ENCODE measurements at regions not wholly inside any gene's neighbourhood (a gene's known extent, or its start where the extent isn't known, plus 50 kb on each side); places are given as distances from the start of the nearest gene placed in this dataset.

DNA sequence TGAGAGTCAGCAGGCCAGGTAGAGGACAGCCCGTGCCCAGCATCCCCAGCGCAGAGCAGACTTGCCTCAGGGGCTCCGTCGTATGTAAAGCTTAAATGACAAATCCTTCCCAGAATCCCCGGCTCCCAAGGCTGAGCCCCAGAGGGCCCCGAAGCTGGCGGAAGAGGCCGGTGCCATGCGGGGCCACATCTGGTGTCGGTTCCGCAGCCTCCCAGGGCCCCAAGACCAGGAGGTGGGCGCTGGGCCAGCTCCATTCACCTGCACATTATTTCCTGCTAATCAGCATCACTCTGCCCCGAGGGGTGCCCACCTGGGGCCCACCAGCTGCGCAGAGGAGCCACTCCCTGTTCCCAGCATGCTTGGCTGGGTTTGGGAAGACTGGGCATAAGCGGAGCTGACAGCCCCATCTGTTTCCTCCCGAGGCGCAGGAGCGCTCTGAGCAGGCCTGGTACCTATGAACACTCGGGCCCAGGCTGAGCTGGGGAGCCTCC is 124.0 kb upstream of the PPP1R26 start:
- no peak for DNase-seq (ENCODE audit: low spot score)
- TF ChIP-seq, protein P1, sequence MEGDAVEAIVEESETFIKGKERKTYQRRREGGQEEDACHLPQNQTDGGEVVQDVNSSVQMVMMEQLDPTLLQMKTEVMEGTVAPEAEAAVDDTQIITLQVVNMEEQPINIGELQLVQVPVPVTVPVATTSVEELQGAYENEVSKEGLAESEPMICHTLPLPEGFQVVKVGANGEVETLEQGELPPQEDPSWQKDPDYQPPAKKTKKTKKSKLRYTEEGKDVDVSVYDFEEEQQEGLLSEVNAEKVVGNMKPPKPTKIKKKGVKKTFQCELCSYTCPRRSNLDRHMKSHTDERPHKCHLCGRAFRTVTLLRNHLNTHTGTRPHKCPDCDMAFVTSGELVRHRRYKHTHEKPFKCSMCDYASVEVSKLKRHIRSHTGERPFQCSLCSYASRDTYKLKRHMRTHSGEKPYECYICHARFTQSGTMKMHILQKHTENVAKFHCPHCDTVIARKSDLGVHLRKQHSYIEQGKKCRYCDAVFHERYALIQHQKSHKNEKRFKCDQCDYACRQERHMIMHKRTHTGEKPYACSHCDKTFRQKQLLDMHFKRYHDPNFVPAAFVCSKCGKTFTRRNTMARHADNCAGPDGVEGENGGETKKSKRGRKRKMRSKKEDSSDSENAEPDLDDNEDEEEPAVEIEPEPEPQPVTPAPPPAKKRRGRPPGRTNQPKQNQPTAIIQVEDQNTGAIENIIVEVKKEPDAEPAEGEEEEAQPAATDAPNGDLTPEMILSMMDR (IDR thresholded peaks at IDR 0.05), result no peak
- H3K4me3 Mint-ChIP-seq (ENCODE audit: unreplicated experiment), result no peak overlapping the region
- peaks cover 4% of the 10 kb centered on the region for H3K9me3 Mint-ChIP-seq (ENCODE audit: low read depth)
- H3K36me3 Mint-ChIP-seq (ENCODE audit: low read depth), result no peaks in the 10 kb centered on the region
- H3K4me1 Mint-ChIP-seq (ENCODE audit: low read depth), result no peaks in the 10 kb centered on the region
- H3K27ac Mint-ChIP-seq (ENCODE audit: unreplicated experiment), result no peak overlapping the region
- H3K27me3 Mint-ChIP-seq (ENCODE audit: low read depth), result peaks cover 28% of the 10 kb centered on the region

DNA sequence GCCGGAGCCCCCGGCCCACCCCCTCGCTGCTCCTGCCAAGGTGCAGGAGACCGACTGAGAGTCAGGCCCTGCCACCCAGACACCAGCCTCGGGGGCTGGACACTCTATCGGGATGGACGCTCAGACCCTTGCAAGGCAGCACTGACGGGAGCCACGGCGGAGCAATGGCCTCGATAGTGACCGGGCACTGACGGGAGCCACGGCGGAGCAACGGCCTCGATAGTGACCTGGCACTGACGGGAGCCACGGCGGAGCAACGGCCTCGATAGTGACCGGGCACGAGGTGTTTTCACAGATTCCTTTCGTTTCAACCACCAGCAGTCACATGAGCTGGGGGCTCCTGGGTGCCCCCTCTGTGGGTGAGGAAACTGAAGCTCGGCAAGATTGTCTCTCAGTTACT is 123.6 kb upstream of the PPP1R26 start:
- DNase-seq (ENCODE audit: low spot score), result no peak
- TF ChIP-seq, protein P1 (IDR thresholded peaks at IDR 0.05), result no peak
- no peak overlapping the region for H3K4me3 Mint-ChIP-seq (ENCODE audit: unreplicated experiment)
- H3K27me3 Mint-ChIP-seq (ENCODE audit: low read depth), result peaks cover 27% of the 10 kb centered on the region
- peaks cover 4% of the 10 kb centered on the region for H3K9me3 Mint-ChIP-seq (ENCODE audit: low read depth)
- no peak overlapping the region for H3K27ac Mint-ChIP-seq (ENCODE audit: unreplicated experiment)
- no peaks in the 10 kb centered on the region for H3K4me1 Mint-ChIP-seq (ENCODE audit: low read depth)
- H3K36me3 Mint-ChIP-seq (ENCODE audit: low read depth), result no peaks in the 10 kb centered on the region

GRCh38 chr9:135356796-135357195 is 122.8 kb upstream of the PPP1R26 start:
- no peaks in the 10 kb centered on the region for H3K4me1 Mint-ChIP-seq (ENCODE audit: low read depth)
- no peak overlapping the region for H3K4me3 Mint-ChIP-seq (ENCODE audit: unreplicated experiment)
- H3K9me3 Mint-ChIP-seq (ENCODE audit: low read depth), result peaks cover 4% of the 10 kb centered on the region
- H3K36me3 Mint-ChIP-seq (ENCODE audit: low read depth), result no peaks in the 10 kb centered on the region
- H3K27me3 Mint-ChIP-seq (ENCODE audit: low read depth), result peaks cover 24% of the 10 kb centered on the region
- H3K27ac Mint-ChIP-seq (ENCODE audit: unreplicated experiment), result no peak overlapping the region
- TF ChIP-seq, protein P1 (IDR thresholded peaks at IDR 0.05), result no peak
- no peak for DNase-seq (ENCODE audit: low spot score)

DNA sequence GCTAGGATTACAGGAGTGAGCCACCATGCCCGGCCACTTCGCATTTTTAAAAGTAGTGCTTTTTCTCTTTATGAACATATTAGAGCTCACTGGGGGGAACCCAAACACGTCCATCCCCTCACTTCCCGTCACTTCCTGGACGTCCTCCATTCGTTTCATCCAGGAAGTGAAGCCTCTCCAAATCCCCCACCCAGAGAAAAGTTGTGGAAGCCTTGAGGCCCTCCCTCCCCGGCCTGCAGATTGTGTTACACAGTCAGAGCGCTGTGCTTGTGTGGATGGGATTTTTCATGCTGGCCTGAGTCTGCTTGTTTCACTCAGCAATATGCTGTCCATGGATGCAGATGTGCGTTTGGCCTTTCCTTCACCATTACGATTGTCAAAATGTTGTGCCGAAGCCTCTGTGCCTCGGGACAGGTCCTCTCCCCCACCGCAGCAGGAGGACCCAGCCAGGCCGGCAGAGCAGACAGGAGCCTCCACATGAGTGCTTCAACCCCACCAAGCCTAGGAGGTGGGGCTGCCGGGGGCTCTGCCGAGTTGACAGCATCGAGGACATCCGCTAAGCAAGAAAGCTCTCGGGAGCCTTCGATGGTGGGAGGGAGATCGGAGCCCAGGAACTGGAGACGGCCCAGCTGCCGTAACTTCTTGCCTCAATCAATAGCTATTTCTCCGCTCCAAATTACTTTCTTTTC is 121.6 kb upstream of the PPP1R26 start:
- H3K4me3 Mint-ChIP-seq (ENCODE audit: unreplicated experiment), result no peak overlapping the region

GRCh38 chr9:135358552-135358940 is 121.0 kb upstream of the PPP1R26 start:
- TF ChIP-seq, protein P1 (IDR thresholded peaks at IDR 0.05), result no peak

More for the DNA sequence above, 121.6 kb upstream of the PPP1R26 start:
- Mint-ChIP-seq H3K27me3 (ENCODE audit: low read depth) (peaks cover 18% of the 10 kb centered on the region), H3K36me3 (ENCODE audit: low read depth) (no peaks in the 10 kb centered on the region), H3K4me1 (ENCODE audit: low read depth) (no peaks in the 10 kb centered on the region), H3K9me3 (ENCODE audit: low read depth) (peaks cover 4% of the 10 kb centered on the region), H3K27ac (ENCODE audit: unreplicated experiment) (no peak overlapping the region)
- no peak for DNase-seq (ENCODE audit: low spot score)
- TF ChIP-seq, protein P1 (IDR thresholded peaks at IDR 0.05), result no peak

More at GRCh38 chr9:135358552-135358940, 121.0 kb upstream of the PPP1R26 start:
- no peak overlapping the region for H3K4me3 Mint-ChIP-seq (ENCODE audit: unreplicated experiment)
- peaks cover 13% of the 10 kb centered on the region for H3K27me3 Mint-ChIP-seq (ENCODE audit: low read depth)
- H3K9me3 Mint-ChIP-seq (ENCODE audit: low read depth), result peaks cover 4% of the 10 kb centered on the region
- no peaks in the 10 kb centered on the region for H3K36me3 Mint-ChIP-seq (ENCODE audit: low read depth)
- no peak for DNase-seq (ENCODE audit: low spot score)
- no peaks in the 10 kb centered on the region for H3K4me1 Mint-ChIP-seq (ENCODE audit: low read depth)
- H3K27ac Mint-ChIP-seq (ENCODE audit: unreplicated experiment), result no peak overlapping the region
